GM23338 (cell line): ENCODE measurements at regions not wholly inside any gene's neighbourhood (a gene's known extent, or its start where the extent isn't known, plus 50 kb on each side); places are given as distances from the start of the nearest gene placed in this dataset.

Experiments
- ATAC-seq: fragments of 200-7000 bp; cut with Tn5 transposase; 3 replicates; pipeline ENCODE4 v1.9.1; 2020
- DNase-seq: peaks from one replicate; pipeline ENCODE4 v3.0.0-alpha.2; 2015; ENCODE audit warnings: low spot score
- H2AFZ ChIP-seq: fragments of 200-600 bp; sonication (generic); 2 replicates; pipeline ENCODE4 v1.8.0; 2016; ENCODE audit warnings: antibody characterized with exemption, mild to moderate bottlenecking, moderate library complexity
- H3F3A ChIP-seq: fragments of 200-600 bp; sonication (generic); replicated peaks from 2 replicates; pipeline ENCODE4 v1.8.0; 2017; ENCODE audit warnings: antibody characterized with exemption, mixed run types, low read depth
- H3K27ac ChIP-seq: fragments of 200-600 bp; sonication (generic); 2 replicates; pipeline ENCODE4 v1.6.1; 2016; ENCODE audit warnings: low read depth
- H3K27me3 ChIP-seq: fragments of 200-600 bp; sonication (generic); 2 replicates; pipeline ENCODE4 v1.8.0; 2016; ENCODE audit warnings: mild to moderate bottlenecking, mixed run types, moderate library complexity; ENCODE audit not compliant: insufficient read depth
- H3K36me3 ChIP-seq: fragments of 200-600 bp; sonication (generic); 2 replicates; pipeline ENCODE4 v1.8.0; 2016; ENCODE audit warnings: mild to moderate bottlenecking; ENCODE audit not compliant: insufficient read depth
- H3K4me1 ChIP-seq: fragments of 200-600 bp; sonication (generic); 2 replicates; pipeline ENCODE4 v1.8.0; 2016; ENCODE audit warnings: mild to moderate bottlenecking, moderate library complexity; ENCODE audit not compliant: insufficient read depth
- H3K4me2 ChIP-seq: fragments of 200-600 bp; sonication (generic); 2 replicates; pipeline ENCODE4 v1.7.1; 2017; ENCODE audit warnings: mixed run types
- H3K4me3 ChIP-seq: fragments of 200-600 bp; sonication (generic); 2 replicates; pipeline ENCODE4 v1.6.1; 2016; ENCODE audit warnings: mixed run types
- H3K79me2 ChIP-seq: fragments of 200-600 bp; sonication (generic); replicated peaks from 2 replicates; pipeline ENCODE4 v1.8.0; 2017; ENCODE audit warnings: mild to moderate bottlenecking; ENCODE audit not compliant: insufficient read depth
- H3K9me2 ChIP-seq: fragments of 200-600 bp; sonication (generic); 2 replicates; pipeline ENCODE4 v1.8.0; 2017; ENCODE audit not compliant: insufficient read depth
- H4K20me1 ChIP-seq: fragments of 200-600 bp; sonication (generic); replicated peaks from 2 replicates; pipeline ENCODE4 v1.8.0; 2017; ENCODE audit warnings: mild to moderate bottlenecking; ENCODE audit not compliant: insufficient read depth
- H3K27ac Mint-ChIP-seq: 2 replicates; pipeline ENCODE4 v1.8.0; 2020; ENCODE audit warnings: inconsistent platforms, mild to moderate bottlenecking, moderate library complexity, mixed read lengths
- H3K27me3 Mint-ChIP-seq: 3 replicates; pipeline ENCODE4 v1.8.0; 2022; ENCODE audit warnings: low read depth, mild to moderate bottlenecking, moderate library complexity, mixed read lengths, inconsistent platforms; ENCODE audit not compliant: insufficient read depth, poor library complexity
- H3K36me3 Mint-ChIP-seq: 3 replicates; pipeline ENCODE4 v1.8.0; 2021; ENCODE audit warnings: low read depth, mild to moderate bottlenecking, inconsistent platforms, moderate library complexity, mixed read lengths
- H3K4me1 Mint-ChIP-seq: 3 replicates; pipeline ENCODE4 v1.8.0; 2020; ENCODE audit warnings: mild to moderate bottlenecking, inconsistent platforms, mixed read lengths
- H3K4me3 Mint-ChIP-seq: 3 replicates; pipeline ENCODE4 v1.8.0; 2021; ENCODE audit warnings: moderate library complexity, mild to moderate bottlenecking, inconsistent platforms, mixed read lengths
- H3K9me3 Mint-ChIP-seq: 3 replicates; pipeline ENCODE4 v1.8.0; 2020; ENCODE audit warnings: moderate library complexity, mild to moderate bottlenecking, inconsistent platforms, mixed read lengths
- CREB1 ChIP-seq: fragments of 250-450 bp; sonication (Bioruptor Pico); IDR thresholded peaks from 2 replicates; pipeline ENCODE4 v1.5.0; 2020; ENCODE audit warnings: low read depth, mild to moderate bottlenecking, moderate library complexity
- EZH2 ChIP-seq: fragments of 200-600 bp; sonication (generic); IDR thresholded peaks from one replicate; pipeline ENCODE4 v1.8.0; 2017; ENCODE audit warnings: antibody characterized with exemption, mild to moderate bottlenecking, low read depth; ENCODE audit not compliant: unreplicated experiment
- EZH2phosphoT487 ChIP-seq: fragments of 200-600 bp; sonication (generic); IDR thresholded peaks from one replicate; pipeline ENCODE4 v1.8.1; 2018; ENCODE audit warnings: antibody characterized with exemption; ENCODE audit not compliant: unreplicated experiment
- JUNB ChIP-seq: IDR thresholded peaks from one replicate; pipeline ENCODE4 v1.6.1; 2016; ENCODE audit warnings: antibody characterized with exemption; ENCODE audit not compliant: unreplicated experiment
- NANOG ChIP-seq: IDR thresholded peaks from 2 replicates; pipeline ENCODE4 v1.6.1; 2016; ENCODE audit warnings: antibody characterized with exemption, borderline replicate concordance
- POLR2AphosphoS5 ChIP-seq: IDR thresholded peaks from 2 replicates; pipeline ENCODE4 v1.6.1; 2016; ENCODE audit warnings: antibody characterized with exemption, low read depth
- STAT1 ChIP-seq: IDR thresholded peaks from one replicate; pipeline ENCODE4 v1.6.1; 2016; ENCODE audit warnings: antibody characterized with exemption; ENCODE audit not compliant: unreplicated experiment
- ZNF114 ChIP-seq: fragments of 250-450 bp; sonication (Bioruptor Pico); IDR thresholded peaks from 2 replicates; pipeline ENCODE4 v1.5.0; 2020; ENCODE audit warnings: mild to moderate bottlenecking, moderate library complexity
- ZNF331 ChIP-seq: fragments of 250-450 bp; sonication (Bioruptor Pico); IDR thresholded peaks from 2 replicates; pipeline ENCODE4 v1.5.0; 2020; ENCODE audit warnings: low read depth, mild to moderate bottlenecking, moderate library complexity
- TF ChIP-seq, protein P1 (sequence below): fragments of 250-450 bp; sonication (Bioruptor Pico); IDR thresholded peaks from 2 replicates; pipeline ENCODE4 v1.5.0; 2020; ENCODE audit warnings: mild to moderate bottlenecking, moderate library complexity
- TF ChIP-seq, protein P2 (sequence below): IDR thresholded peaks from one replicate; pipeline ENCODE4 v1.6.1; 2018; ENCODE audit warnings: antibody characterized with exemption; ENCODE audit not compliant: unreplicated experiment
- TF ChIP-seq, protein P3 (sequence below): IDR thresholded peaks from 2 replicates; pipeline ENCODE4 v1.6.1; 2016; ENCODE audit warnings: antibody characterized with exemption
- TF ChIP-seq, protein P4 (sequence below), 2 experiments: fragments of 200-600 bp in 1 of 2; sonication (generic) in 1 of 2; conservative IDR thresholded peaks; 2 replicates each; pipeline versions ENCODE4 v1.5.1 to v1.6.1; 2016 to 2017; ENCODE audit warnings: antibody characterized with exemption in 2 of 2, low read depth in 2 of 2, mild to moderate bottlenecking in 2 of 2, moderate library complexity in 1 of 2

- H3K4me1 ChIP-seq: no peaks in the 10 kb centered on the region
- no peak overlapping the region for H3K4me3 ChIP-seq
- H3K36me3 ChIP-seq: no peaks in the 10 kb centered on the region
- no peak overlapping the region for H3K27ac Mint-ChIP-seq
- peaks cover 3% of the 10 kb centered on the region; the same call in 1 of the 3 replicates for H3K4me1 Mint-ChIP-seq
- H3K27ac ChIP-seq: no peak overlapping the region
- no peak overlapping the region for H3K4me2 ChIP-seq
- H2AFZ ChIP-seq: no peak overlapping the region
- peaks cover 19% of the 10 kb centered on the region for H3K9me3 Mint-ChIP-seq
- no peaks in the 10 kb centered on the region for H3K79me2 ChIP-seq
- H4K20me1 ChIP-seq: no peaks in the 10 kb centered on the region
- no peaks in the 10 kb centered on the region for H3K27me3 ChIP-seq
- H3K9me2 ChIP-seq: no peaks in the 10 kb centered on the region
- TF ChIP-seq NANOG (no peak), CREB1 (CRISPR knock-in tag) (no peak), JUNB (no peak), ZNF331 (CRISPR knock-in tag) (no peak), STAT1 (no peak), POLR2AphosphoS5 (no peak), EZH2phosphoT487 (no peak), EZH2 (no peak), ZNF114 (CRISPR knock-in tag) (no peak)
- TF ChIP-seq, protein P1, sequence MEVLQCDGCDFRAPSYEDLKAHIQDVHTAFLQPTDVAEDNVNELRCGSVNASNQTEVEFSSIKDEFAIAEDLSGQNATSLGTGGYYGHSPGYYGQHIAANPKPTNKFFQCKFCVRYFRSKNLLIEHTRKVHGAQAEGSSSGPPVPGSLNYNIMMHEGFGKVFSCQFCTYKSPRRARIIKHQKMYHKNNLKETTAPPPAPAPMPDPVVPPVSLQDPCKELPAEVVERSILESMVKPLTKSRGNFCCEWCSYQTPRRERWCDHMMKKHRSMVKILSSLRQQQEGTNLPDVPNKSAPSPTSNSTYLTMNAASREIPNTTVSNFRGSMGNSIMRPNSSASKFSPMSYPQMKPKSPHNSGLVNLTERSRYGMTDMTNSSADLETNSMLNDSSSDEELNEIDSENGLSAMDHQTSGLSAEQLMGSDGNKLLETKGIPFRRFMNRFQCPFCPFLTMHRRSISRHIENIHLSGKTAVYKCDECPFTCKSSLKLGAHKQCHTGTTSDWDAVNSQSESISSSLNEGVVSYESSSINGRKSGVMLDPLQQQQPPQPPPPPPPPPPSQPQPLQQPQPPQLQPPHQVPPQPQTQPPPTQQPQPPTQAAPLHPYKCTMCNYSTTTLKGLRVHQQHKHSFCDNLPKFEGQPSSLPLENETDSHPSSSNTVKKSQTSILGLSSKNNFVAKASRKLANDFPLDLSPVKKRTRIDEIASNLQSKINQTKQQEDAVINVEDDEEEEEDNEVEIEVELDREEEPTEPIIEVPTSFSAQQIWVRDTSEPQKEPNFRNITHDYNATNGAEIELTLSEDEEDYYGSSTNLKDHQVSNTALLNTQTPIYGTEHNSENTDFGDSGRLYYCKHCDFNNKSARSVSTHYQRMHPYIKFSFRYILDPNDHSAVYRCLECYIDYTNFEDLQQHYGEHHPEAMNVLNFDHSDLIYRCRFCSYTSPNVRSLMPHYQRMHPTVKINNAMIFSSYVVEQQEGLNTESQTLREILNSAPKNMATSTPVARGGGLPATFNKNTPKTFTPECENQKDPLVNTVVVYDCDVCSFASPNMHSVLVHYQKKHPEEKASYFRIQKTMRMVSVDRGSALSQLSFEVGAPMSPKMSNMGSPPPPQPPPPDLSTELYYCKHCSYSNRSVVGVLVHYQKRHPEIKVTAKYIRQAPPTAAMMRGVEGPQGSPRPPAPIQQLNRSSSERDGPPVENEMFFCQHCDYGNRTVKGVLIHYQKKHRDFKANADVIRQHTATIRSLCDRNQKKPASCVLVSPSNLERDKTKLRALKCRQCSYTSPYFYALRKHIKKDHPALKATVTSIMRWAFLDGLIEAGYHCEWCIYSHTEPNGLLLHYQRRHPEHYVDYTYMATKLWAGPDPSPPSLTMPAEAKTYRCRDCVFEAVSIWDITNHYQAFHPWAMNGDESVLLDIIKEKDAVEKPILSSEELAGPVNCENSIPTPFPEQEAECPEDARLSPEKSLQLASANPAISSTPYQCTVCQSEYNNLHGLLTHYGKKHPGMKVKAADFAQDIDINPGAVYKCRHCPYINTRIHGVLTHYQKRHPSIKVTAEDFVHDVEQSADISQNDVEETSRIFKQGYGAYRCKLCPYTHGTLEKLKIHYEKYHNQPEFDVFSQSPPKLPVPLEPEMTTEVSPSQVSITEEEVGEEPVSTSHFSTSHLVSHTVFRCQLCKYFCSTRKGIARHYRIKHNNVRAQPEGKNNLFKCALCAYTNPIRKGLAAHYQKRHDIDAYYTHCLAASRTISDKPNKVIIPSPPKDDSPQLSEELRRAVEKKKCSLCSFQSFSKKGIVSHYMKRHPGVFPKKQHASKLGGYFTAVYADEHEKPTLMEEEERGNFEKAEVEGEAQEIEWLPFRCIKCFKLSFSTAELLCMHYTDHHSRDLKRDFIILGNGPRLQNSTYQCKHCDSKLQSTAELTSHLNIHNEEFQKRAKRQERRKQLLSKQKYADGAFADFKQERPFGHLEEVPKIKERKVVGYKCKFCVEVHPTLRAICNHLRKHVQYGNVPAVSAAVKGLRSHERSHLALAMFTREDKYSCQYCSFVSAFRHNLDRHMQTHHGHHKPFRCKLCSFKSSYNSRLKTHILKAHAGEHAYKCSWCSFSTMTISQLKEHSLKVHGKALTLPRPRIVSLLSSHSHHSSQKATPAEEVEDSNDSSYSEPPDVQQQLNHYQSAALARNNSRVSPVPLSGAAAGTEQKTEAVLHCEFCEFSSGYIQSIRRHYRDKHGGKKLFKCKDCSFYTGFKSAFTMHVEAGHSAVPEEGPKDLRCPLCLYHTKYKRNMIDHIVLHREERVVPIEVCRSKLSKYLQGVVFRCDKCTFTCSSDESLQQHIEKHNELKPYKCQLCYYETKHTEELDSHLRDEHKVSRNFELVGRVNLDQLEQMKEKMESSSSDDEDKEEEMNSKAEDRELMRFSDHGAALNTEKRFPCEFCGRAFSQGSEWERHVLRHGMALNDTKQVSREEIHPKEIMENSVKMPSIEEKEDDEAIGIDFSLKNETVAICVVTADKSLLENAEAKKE (CRISPR knock-in tag): no peak
- TF ChIP-seq, protein P2, sequence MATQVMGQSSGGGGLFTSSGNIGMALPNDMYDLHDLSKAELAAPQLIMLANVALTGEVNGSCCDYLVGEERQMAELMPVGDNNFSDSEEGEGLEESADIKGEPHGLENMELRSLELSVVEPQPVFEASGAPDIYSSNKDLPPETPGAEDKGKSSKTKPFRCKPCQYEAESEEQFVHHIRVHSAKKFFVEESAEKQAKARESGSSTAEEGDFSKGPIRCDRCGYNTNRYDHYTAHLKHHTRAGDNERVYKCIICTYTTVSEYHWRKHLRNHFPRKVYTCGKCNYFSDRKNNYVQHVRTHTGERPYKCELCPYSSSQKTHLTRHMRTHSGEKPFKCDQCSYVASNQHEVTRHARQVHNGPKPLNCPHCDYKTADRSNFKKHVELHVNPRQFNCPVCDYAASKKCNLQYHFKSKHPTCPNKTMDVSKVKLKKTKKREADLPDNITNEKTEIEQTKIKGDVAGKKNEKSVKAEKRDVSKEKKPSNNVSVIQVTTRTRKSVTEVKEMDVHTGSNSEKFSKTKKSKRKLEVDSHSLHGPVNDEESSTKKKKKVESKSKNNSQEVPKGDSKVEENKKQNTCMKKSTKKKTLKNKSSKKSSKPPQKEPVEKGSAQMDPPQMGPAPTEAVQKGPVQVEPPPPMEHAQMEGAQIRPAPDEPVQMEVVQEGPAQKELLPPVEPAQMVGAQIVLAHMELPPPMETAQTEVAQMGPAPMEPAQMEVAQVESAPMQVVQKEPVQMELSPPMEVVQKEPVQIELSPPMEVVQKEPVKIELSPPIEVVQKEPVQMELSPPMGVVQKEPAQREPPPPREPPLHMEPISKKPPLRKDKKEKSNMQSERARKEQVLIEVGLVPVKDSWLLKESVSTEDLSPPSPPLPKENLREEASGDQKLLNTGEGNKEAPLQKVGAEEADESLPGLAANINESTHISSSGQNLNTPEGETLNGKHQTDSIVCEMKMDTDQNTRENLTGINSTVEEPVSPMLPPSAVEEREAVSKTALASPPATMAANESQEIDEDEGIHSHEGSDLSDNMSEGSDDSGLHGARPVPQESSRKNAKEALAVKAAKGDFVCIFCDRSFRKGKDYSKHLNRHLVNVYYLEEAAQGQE: no peak
- TF ChIP-seq, protein P3, sequence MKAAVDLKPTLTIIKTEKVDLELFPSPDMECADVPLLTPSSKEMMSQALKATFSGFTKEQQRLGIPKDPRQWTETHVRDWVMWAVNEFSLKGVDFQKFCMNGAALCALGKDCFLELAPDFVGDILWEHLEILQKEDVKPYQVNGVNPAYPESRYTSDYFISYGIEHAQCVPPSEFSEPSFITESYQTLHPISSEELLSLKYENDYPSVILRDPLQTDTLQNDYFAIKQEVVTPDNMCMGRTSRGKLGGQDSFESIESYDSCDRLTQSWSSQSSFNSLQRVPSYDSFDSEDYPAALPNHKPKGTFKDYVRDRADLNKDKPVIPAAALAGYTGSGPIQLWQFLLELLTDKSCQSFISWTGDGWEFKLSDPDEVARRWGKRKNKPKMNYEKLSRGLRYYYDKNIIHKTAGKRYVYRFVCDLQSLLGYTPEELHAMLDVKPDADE: no peak
- TF ChIP-seq, protein P4, sequence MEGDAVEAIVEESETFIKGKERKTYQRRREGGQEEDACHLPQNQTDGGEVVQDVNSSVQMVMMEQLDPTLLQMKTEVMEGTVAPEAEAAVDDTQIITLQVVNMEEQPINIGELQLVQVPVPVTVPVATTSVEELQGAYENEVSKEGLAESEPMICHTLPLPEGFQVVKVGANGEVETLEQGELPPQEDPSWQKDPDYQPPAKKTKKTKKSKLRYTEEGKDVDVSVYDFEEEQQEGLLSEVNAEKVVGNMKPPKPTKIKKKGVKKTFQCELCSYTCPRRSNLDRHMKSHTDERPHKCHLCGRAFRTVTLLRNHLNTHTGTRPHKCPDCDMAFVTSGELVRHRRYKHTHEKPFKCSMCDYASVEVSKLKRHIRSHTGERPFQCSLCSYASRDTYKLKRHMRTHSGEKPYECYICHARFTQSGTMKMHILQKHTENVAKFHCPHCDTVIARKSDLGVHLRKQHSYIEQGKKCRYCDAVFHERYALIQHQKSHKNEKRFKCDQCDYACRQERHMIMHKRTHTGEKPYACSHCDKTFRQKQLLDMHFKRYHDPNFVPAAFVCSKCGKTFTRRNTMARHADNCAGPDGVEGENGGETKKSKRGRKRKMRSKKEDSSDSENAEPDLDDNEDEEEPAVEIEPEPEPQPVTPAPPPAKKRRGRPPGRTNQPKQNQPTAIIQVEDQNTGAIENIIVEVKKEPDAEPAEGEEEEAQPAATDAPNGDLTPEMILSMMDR (conservative IDR thresholded peaks at IDR 0.05; ENCODE audit: low read depth in 2 of 2): no peak
- H3K36me3 Mint-ChIP-seq: peaks cover 11% of the 10 kb centered on the region
- H3K4me3 Mint-ChIP-seq: no peak overlapping the region
- no peaks in the 10 kb centered on the region for H3F3A ChIP-seq
- no peak for ATAC-seq
- peaks cover 4% of the 10 kb centered on the region for H3K27me3 Mint-ChIP-seq
- DNase-seq: no peak
Measured at GRCh38 chr5:98603456-98603855, 170.0 kb upstream of the RGMB start.
